Fibroblast of lung (primary cell): ENCODE measurements at regions not wholly inside any gene's neighbourhood (a gene's known extent, or its start where the extent isn't known, plus 50 kb on each side); places are given as distances from the start of the nearest gene placed in this dataset.

Experiments used
- CTCF ChIP-seq, 2 donors: IDR thresholded peaks in 1 of 2; conservative IDR thresholded peaks in 1 of 2; 1 replicate in 1 of 2; 2 replicates in 1 of 2; pipeline ENCODE4 v1.5.1; 2011 to 2012; ENCODE audit warnings: low read length in 2 of 2, control low read depth in 1 of 2, inconsistent platforms in 1 of 2, low read depth in 1 of 2, mild to moderate bottlenecking in 1 of 2
- EZH2 ChIP-seq: IDR thresholded peaks from 2 replicates; pipeline ENCODE4 v1.5.1; 2012; ENCODE audit warnings: low read length, control low read depth, mild to moderate bottlenecking; ENCODE audit errors: missing control alignments

GRCh38 chr17:31673076-31673475, 186.0 kb downstream of the COPRS start:
- TF ChIP-seq CTCF (conservative IDR thresholded peaks at IDR 0.05 in 1 of 2, IDR thresholded peaks at IDR 0.05 in 1 of 2; ENCODE audit: low read depth in 1 of 2, low read length in 2 of 2), result no peak
- no peak for TF ChIP-seq EZH2
